Stimulated activated CD4-positive, alpha-beta T cell treated with anti-CD3 and anti-CD28 coated beads, Interleukin-4, amount 100 ng/mL, for 1 hour (primary cell): ENCODE measurements at regions not wholly inside any gene's neighbourhood (a gene's known extent, or its start where the extent isn't known, plus 50 kb on each side); places are given as distances from the start of the nearest gene placed in this dataset.

Experiments
- DNase-seq: peaks from one replicate; pipeline ENCODE4 v3.0.0-alpha.2; 2020

DNA sequence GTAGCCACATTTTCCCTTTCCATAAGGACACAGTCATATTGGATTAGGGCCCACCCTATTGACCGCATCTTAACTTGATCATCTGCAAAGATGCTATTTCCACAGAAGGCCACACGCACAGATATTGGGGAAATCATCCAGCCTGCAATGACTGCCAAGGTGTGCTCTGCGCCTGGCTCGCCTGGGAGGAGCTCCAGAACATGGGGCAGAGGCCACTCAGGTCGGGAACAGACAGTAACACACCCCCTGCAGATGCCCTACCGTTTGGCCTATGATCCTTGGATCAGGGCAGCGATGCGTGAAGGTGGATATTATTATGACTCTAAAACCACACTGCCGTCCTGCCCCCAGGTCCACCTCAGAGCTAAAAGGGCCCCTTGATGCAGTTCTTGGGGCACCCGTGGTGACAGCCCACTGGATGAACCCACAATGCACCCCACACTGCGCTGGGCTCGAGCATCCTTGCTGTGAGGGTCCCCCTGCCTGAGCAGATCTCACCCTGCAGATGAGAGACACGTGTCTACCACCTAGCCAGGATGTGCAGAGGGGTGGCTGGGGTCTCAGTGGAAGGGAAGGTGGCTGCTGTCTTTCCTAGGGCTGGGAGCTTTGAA lies 72.9 kb upstream of the ZNF516 start:
- no peak for DNase-seq

GRCh38 chr18:76566987-76567386 lies 71.9 kb upstream of the ZNF516 start:
- DNase-seq: no peak

DNA sequence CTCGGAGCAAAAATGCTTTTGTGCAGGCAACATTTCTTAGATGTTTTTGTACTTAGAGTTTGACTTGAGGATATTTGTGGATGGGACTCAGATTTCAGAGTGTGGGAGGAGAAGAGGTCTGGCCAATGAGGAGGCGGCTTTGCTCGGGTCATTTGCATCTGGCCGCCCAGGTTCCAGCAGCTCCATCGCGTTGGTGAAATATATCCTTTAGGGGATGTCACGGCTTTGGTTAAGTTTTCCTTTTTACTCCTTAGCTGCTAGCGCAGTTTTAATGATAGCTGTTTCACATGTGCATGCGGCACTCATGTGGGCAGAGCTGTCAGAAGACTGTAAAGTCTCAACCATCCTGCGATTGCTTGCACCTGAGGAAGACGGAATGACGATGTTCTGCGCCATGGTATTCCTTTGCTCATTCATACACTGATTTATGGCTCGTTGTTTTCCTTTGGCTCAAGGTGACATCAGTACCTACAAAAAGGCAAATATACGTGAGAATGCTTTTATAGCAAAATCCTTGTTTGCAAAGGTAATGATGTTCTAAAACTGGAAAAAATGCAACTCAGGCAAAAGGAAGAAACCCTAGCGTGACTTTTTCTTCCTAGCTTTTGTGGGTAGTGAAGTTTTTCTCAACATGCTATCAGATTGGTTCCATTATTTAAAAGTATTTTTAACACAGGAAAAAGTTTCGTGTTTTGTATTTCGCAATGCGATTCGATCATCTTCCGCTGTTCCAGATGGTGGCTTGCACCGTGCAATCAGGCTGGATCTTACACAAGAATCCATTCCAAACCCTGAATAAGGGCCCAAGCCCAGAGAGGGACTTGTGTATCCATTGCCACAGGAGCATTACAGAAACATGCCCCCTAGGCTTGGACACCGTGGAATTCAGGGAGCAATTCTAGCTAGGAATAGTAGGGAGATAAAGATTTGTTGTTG lies 70.5 kb upstream of the ZNF516 start:
- no peak for DNase-seq

DNA sequence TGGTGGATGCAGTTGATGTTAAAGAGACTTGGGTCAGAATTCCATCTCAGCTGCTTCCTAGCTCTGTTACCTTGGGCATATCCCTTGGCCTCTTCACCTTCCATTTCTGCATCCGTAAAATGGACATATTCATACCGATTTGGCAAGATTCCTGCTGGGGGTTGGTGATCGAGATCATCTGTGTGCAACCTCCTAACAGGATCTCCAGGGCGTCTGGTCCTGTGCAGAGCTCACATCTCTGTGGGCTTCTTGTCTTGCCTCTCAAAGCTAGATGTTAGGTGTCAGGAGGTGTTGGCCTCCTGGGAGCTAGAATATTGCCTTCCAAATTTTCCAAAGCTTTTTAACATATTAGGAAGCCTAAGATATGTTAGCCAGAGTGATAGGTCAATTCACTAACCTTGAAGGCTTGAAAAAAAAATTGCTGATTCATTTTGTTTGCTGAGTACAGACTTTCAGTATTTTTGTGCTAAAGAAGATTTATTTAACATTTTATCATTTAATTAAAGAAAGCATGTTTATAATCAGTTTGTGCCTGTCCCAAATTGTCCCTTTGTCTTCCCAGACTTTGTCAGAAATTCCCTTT lies 69.7 kb upstream of the ZNF516 start:
- DNase-seq: no peak

DNA sequence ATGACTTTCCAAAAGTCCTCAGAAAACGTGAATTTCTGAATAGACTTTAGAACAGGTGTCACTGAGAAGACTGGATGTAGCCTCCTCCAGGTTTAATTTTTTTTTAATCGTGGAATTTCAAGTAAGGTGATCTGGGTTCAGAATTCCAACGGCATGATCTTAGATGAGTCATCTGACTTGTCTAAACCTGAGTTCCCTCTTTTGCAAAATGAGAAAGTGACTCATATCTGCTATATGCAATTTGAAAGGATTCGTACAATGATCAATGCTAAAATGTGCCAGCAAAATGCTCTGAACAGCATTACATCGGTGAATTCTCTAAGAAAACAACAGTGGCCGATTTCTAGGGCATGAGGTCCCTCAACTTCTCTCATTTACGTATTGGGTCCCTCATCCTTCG lies 69.1 kb upstream of the ZNF516 start:
- DNase-seq: no peak

DNA sequence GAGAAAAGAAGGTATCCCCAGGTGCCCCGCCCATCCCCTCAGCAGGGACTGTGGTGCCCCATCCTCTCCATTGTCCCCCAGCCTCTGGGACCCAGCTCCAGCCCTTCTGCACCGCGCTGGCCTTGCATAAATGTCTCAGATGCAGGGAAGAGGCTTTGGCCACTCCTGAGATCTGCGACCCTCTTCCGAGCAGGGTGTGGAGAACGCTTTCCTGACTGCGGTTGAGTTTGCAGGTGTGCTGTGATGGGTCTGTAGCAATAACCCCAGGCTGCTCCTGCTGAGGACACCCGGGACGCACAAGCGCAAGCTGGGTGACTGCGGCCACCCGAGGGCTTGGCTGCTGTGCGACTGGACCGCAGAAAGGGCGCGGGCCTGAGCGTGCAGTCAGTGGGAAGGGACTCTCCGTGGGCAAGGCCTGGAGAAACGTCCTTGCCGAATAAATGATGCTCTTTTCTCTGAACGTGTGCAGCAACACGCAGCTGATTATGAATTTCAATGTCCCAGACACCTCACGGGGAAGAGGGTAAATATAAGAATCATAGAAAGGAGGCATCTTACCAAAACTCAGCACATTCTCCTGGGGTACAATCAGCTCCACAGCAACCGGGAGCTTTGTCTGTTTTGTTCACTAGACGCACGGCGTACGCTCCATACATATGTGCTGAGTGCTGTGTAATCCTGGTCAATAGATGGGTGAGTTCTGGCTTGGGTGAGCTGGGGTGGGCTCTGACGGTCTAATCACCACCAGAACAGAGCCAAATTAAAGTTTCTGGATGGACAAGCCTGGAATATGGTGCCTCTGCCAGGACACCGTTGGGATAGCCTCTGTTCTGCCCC lies 67.5 kb upstream of the ZNF516 start:
- no peak for DNase-seq

DNA sequence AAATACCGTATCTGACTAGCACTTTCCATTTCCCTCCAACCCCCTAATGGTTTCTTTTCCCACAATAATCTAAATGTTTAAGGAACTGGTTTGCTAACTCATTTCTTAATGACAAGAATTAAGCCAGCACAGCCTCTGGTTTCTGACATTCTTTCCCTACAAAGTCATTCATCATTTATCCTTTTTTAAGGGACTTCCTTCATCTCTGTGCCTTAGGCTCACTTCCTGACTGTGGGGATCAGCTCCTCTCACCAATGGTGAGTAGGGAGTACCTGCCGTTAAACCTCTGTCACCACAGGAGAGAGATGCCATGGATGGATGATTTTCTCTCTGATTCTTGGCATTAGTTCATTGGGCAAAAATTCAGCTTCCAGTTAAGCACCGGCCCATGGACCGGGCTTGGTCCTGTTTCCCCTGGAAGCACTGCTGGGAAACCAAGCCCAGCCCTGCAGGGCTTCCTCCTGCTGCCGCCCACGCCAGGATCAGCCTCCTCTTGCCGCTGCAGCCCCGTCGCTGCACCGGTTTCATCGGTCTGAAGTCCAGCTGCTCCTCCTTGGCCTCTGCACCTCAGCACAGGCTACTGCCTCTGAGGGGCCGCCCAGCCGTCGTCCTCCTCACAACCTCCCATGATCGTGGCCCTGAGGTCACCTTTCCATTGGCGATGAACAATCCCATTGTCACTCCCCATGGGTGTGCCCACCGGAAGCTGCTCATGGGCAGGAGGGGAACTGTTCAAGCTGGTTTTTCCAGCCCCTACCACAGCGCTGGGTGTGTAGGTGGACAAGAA lies 64.0 kb upstream of the ZNF516 start:
- DNase-seq: no peak

GRCh38 chr18:76557026-76557575 lies 62.1 kb upstream of the ZNF516 start:
- no peak for DNase-seq

DNA sequence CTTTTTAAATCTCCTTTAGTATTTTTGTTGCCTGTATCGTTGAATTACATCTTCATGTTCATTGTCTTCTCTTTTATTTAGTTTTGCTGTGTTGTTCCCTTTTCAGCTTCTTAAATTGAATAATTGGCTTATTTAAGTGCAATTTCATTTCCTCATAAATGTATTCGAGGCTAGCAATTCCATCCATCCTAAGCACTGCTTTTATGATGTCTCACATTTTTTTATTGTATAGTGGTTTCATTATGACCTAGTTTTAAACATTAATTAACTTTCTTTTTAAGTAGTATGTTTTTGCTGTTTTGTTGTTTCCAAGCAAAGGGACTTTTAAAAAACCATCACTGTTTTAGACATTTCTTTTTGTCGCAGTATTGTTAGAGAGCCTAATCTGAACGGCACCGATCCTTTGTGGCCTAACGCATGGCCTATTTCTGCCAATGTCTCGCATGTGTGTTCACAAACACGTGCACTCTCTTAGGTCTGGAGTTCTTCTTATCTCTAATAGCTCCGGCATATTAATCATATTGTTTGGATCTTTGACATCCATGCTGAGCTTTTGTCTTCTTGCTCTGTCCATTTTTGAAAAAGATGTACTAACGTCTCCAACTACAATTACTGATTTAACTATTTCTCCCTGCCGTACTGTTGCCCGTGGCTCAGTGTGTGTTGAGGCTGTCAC lies 59.6 kb upstream of the ZNF516 start:
- DNase-seq: no peak

- no peak for DNase-seq
These were observed 58.9 kb upstream of the ZNF516 start for GRCh38 chr18:76553715-76554546.

DNA sequence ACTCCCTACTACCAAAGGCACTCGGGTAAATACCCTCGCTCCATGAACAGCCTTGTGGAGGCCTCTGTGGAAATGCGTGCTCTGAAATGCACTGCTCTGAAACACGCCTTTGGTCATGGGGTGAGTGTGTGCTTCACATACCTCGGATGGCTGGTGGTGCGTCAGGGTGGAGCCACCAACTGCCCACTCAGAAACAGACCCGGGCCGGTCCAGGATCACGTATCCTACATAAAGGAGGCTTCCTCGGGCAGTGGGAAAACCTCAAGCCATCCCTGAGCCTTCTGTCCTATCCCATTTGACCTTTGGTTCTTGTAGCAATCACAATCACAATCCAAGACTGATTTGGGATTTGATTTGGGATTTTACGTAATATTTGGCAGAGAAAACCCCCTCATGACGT lies 53.5 kb upstream of the ZNF516 start:
- no peak for DNase-seq

DNA sequence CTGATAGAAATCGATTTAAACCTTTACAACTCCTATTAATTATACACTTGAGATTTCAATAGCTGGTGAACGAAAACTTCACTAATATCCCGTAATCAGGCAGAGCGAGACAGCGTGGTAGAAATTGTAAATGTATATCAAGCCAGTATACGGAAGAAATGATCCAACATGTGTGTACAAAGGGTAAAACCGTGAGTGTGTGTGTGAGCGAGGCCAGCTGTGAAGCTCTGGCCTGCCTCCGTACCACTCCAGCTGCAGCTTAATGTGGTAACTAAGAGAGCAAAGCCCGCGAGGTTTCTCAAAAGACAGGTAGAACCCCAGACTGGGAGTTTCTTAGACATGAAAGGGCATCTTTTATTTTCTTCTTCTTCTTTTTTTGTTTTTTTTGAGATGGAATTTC lies 52.3 kb upstream of the ZNF516 start:
- no peak for DNase-seq

DNA sequence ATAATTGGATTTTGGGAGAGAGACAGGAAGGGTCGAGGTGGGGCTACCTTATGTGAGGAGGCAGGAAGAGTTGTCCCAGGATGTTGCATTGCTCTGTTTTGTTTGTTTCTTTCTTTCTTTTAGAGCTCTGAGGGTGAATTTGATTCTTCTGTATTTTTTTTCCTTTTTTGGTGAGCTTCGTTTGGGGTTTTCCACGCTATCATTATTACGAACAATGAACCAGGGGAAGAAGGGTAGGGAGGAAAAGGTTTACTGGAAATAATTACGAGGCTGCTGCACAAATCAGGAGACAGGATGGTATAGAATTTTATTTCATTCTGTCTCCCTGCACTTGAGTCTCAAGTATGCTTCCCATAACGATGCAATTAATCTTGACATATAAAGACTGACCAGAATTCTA lies 51.4 kb upstream of the ZNF516 start:
- no peak for DNase-seq

GRCh38 chr18:76546088-76546435 lies 51.0 kb upstream of the ZNF516 start:
- DNase-seq: no peak

GRCh38 chr18:76545433-76546087 lies 50.5 kb upstream of the ZNF516 start:
- no peak for DNase-seq

- DNase-seq: no peak
These were observed 49.7 kb upstream of the ZNF516 start for GRCh38 chr18:76544511-76545345.
